PFSK-1 (cell line): ENCODE measurements at regions not wholly inside any gene's neighbourhood (a gene's known extent, or its start where the extent isn't known, plus 50 kb on each side); places are given as distances from the start of the nearest gene placed in this dataset.

Experiments used
- FOXP2 ChIP-seq: optimal IDR thresholded peaks from 2 replicates; pipeline ENCODE3; 2011; ENCODE audit warnings: borderline replicate concordance, control low read depth, inconsistent platforms; ENCODE audit not compliant: insufficient read depth; ENCODE audit errors: extremely low read length, extremely low read depth
- POLR2AphosphoS5 ChIP-seq: IDR thresholded peaks from 2 replicates; pipeline ENCODE4 v1.6.1; 2012; ENCODE audit warnings: low read depth, mild to moderate bottlenecking, control low read depth, low read length, moderate library complexity
- SIN3A ChIP-seq: IDR thresholded peaks from 2 replicates; pipeline ENCODE4 v1.6.1; 2012; ENCODE audit warnings: mild to moderate bottlenecking, low read length, moderate library complexity, borderline replicate concordance; ENCODE audit not compliant: insufficient read depth
- TAF1 ChIP-seq: IDR thresholded peaks from 2 replicates; pipeline ENCODE4 v1.6.1; 2012; ENCODE audit warnings: low read length, control low read depth, borderline replicate concordance; ENCODE audit not compliant: insufficient read depth
- TF ChIP-seq, protein P1 (sequence below), 2 experiments: IDR thresholded peaks; 2 replicates each; pipeline versions ENCODE4 v1.6.1 to v1.8.0; 2011 to 2012; ENCODE audit warnings: low read depth in 2 of 2, low read length in 2 of 2, control low read depth in 1 of 2, inconsistent platforms in 1 of 2, mild to moderate bottlenecking in 1 of 2, moderate library complexity in 1 of 2; ENCODE audit not compliant: insufficient read depth in 1 of 2

DNA sequence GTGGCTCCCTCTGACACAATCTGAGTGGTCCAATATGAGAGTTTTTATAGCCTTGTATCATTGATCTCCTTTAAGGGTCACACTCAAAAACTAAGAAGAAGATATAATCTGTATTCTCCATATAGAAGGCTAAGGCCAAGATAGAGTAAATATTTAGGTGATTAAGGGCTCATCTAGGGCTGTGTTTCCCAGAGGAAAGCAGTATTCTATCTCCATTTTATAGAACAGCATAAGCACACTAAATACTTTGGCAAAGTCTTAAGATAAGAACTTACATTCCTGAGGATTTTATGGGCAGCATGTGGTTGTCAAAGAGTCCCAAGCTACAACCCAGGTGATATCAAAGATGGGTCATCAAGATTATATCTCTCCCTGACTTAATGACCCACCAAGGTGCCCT lies 377.6 kb downstream of the KIF16B start:
- TF ChIP-seq, protein P1, sequence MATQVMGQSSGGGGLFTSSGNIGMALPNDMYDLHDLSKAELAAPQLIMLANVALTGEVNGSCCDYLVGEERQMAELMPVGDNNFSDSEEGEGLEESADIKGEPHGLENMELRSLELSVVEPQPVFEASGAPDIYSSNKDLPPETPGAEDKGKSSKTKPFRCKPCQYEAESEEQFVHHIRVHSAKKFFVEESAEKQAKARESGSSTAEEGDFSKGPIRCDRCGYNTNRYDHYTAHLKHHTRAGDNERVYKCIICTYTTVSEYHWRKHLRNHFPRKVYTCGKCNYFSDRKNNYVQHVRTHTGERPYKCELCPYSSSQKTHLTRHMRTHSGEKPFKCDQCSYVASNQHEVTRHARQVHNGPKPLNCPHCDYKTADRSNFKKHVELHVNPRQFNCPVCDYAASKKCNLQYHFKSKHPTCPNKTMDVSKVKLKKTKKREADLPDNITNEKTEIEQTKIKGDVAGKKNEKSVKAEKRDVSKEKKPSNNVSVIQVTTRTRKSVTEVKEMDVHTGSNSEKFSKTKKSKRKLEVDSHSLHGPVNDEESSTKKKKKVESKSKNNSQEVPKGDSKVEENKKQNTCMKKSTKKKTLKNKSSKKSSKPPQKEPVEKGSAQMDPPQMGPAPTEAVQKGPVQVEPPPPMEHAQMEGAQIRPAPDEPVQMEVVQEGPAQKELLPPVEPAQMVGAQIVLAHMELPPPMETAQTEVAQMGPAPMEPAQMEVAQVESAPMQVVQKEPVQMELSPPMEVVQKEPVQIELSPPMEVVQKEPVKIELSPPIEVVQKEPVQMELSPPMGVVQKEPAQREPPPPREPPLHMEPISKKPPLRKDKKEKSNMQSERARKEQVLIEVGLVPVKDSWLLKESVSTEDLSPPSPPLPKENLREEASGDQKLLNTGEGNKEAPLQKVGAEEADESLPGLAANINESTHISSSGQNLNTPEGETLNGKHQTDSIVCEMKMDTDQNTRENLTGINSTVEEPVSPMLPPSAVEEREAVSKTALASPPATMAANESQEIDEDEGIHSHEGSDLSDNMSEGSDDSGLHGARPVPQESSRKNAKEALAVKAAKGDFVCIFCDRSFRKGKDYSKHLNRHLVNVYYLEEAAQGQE (IDR thresholded peaks at IDR 0.05; ENCODE audit: insufficient read depth in 1 of 2, low read depth in 2 of 2, low read length in 2 of 2) = no peak
- TF ChIP-seq SIN3A (no peak), FOXP2 (no peak), TAF1 (no peak), POLR2AphosphoS5 (no peak)
